Activated T-helper 2 cell treated with anti-CD3 and anti-CD28 coated beads, Interferon-gamma antibody, Interleukin-2, Interleukin-4, amounts not matched to agents 10 μg/mL and 5 μg/mL and 100 μg/mL, durations not matched to agents 14 hours and 24 hours and 36 hours (primary cell): ENCODE measurements at regions not wholly inside any gene's neighbourhood (a gene's known extent, or its start where the extent isn't known, plus 50 kb on each side); places are given as distances from the start of the nearest gene placed in this dataset.
"Not testable (repeated sequence)": the region's sequence is repeated elsewhere in the genome, so short reads cannot be mapped to it uniquely, and the experiment has no call there.

Experiments
- DNase-seq: peaks from one replicate; pipeline ENCODE4 v3.0.0; 2021; ENCODE audit warnings: low spot score
- H3K27ac Mint-ChIP-seq: one replicate; pipeline ENCODE4 v1.8.0; 2021; ENCODE audit warnings: mixed read lengths
- H3K27me3 Mint-ChIP-seq: one replicate; pipeline ENCODE4 v1.8.0; 2021; ENCODE audit warnings: low read depth, mixed read lengths
- H3K36me3 Mint-ChIP-seq: one replicate; pipeline ENCODE4 v1.8.0; 2021; ENCODE audit warnings: low read depth, mixed read lengths
- H3K4me1 Mint-ChIP-seq: one replicate; pipeline ENCODE4 v1.8.0; 2021; ENCODE audit warnings: low read depth, mixed read lengths
- H3K4me3 Mint-ChIP-seq: one replicate; pipeline ENCODE4 v1.8.0; 2021; ENCODE audit warnings: low read depth, mild to moderate bottlenecking, moderate library complexity, mixed read lengths
- H3K9me3 Mint-ChIP-seq: one replicate; pipeline ENCODE4 v1.8.0; 2021; ENCODE audit warnings: mixed read lengths
- intact Hi-C: fragments of 100-400 bp; cut with micrococcal nuclease; formaldehyde crosslinking; loops from one replicate; pipeline ENCODE4 v1.15.1; 2023

- H3K36me3 Mint-ChIP-seq, result no peaks in the 10 kb centered on the region
- H3K27me3 Mint-ChIP-seq, result peaks cover 2% of the 10 kb centered on the region
- no peak overlapping the region for H3K4me3 Mint-ChIP-seq
- no peak overlapping the region for H3K27ac Mint-ChIP-seq
- peaks cover 4% of the 10 kb centered on the region for H3K4me1 Mint-ChIP-seq
- intact Hi-C loops, result loop anchor here (5.0 kb wide), 1 partner anchor 728 kb away; no protein-coding TSS in a partner anchor
- no peak for DNase-seq
- no peaks in the 10 kb centered on the region for H3K9me3 Mint-ChIP-seq
These were observed 202.8 kb downstream of the IPMK start for GRCh38 chr10:58064714-58065528.

GRCh38 chr10:58063861-58064480, 203.7 kb downstream of the IPMK start:
- Mint-ChIP-seq H3K4me3 (no peak overlapping the region), H3K4me1 (peaks cover 4% of the 10 kb centered on the region), H3K27me3 (peaks cover 2% of the 10 kb centered on the region), H3K36me3 (no peaks in the 10 kb centered on the region), H3K27ac (no peak overlapping the region), H3K9me3 (no peaks in the 10 kb centered on the region)
- DNase-seq, result no peak
- intact Hi-C loops, result no loop called here

- not testable (repeated sequence) for DNase-seq, H3K4me3 Mint-ChIP-seq
These were observed 209.0 kb downstream of the IPMK start for GRCh38 chr10:58058683-58059082.

GRCh38 chr10:58054881-58055280, 212.8 kb downstream of the IPMK start:
- Mint-ChIP-seq H3K27me3 (no peaks in the 10 kb centered on the region), H3K27ac (no peak overlapping the region), H3K4me1 (no peaks in the 10 kb centered on the region), H3K9me3 (no peaks in the 10 kb centered on the region), H3K4me3 (no peak overlapping the region), H3K36me3 (no peaks in the 10 kb centered on the region)
- intact Hi-C loops, result no loop called here
- no peak for DNase-seq

More at GRCh38 chr10:58058683-58059082, 209.0 kb downstream of the IPMK start:
- H3K36me3 Mint-ChIP-seq, H3K27me3 Mint-ChIP-seq, H3K27ac Mint-ChIP-seq, H3K4me1 Mint-ChIP-seq, intact Hi-C loops, H3K9me3 Mint-ChIP-seq: not testable (repeated sequence)

- DNase-seq, result no peak
- no peak overlapping the region for H3K4me3 Mint-ChIP-seq
- no peaks in the 10 kb centered on the region for H3K4me1 Mint-ChIP-seq
- H3K27ac Mint-ChIP-seq, result no peak overlapping the region
- no peaks in the 10 kb centered on the region for H3K36me3 Mint-ChIP-seq
- no peaks in the 10 kb centered on the region for H3K27me3 Mint-ChIP-seq
- H3K9me3 Mint-ChIP-seq, result no peaks in the 10 kb centered on the region
- intact Hi-C loops, result no loop called here
These were observed 214.9 kb downstream of the IPMK start for GRCh38 chr10:58052772-58053171.

- intact Hi-C loops, result no loop called here
- no peak for DNase-seq
- Mint-ChIP-seq H3K27ac (no peak overlapping the region), H3K9me3 (no peaks in the 10 kb centered on the region), H3K4me3 (no peak overlapping the region), H3K36me3 (no peaks in the 10 kb centered on the region), H3K27me3 (peaks cover 2% of the 10 kb centered on the region), H3K4me1 (no peaks in the 10 kb centered on the region)
These were observed 217.1 kb downstream of the IPMK start for GRCh38 chr10:58050575-58050974.

GRCh38 chr10:58048936-58049335, 218.8 kb downstream of the IPMK start:
- no peak overlapping the region for H3K27ac Mint-ChIP-seq
- H3K4me3 Mint-ChIP-seq, result no peak overlapping the region
- H3K4me1 Mint-ChIP-seq, result no peaks in the 10 kb centered on the region

GRCh38 chr10:58044072-58044471, 223.6 kb downstream of the IPMK start:
- no peak overlapping the region for H3K4me3 Mint-ChIP-seq
- peaks cover 2% of the 10 kb centered on the region for H3K27me3 Mint-ChIP-seq
- no peak for DNase-seq
- intact Hi-C loops, result no loop called here
- H3K9me3 Mint-ChIP-seq, result no peaks in the 10 kb centered on the region
- H3K36me3 Mint-ChIP-seq, result no peaks in the 10 kb centered on the region
- no peaks in the 10 kb centered on the region for H3K4me1 Mint-ChIP-seq
- no peak overlapping the region for H3K27ac Mint-ChIP-seq

More at GRCh38 chr10:58048936-58049335, 218.8 kb downstream of the IPMK start:
- no peak for DNase-seq
- intact Hi-C loops, result no loop called here
- H3K36me3 Mint-ChIP-seq, result no peaks in the 10 kb centered on the region
- no peaks in the 10 kb centered on the region for H3K9me3 Mint-ChIP-seq
- H3K27me3 Mint-ChIP-seq, result peaks cover 2% of the 10 kb centered on the region

- Mint-ChIP-seq H3K27ac (no peak overlapping the region), H3K4me1 (no peaks in the 10 kb centered on the region), H3K9me3 (no peaks in the 10 kb centered on the region), H3K4me3 (no peak overlapping the region), H3K27me3 (peaks cover 2% of the 10 kb centered on the region), H3K36me3 (no peaks in the 10 kb centered on the region)
- DNase-seq, result no peak
- intact Hi-C loops, result no loop called here
These were observed 225.8 kb downstream of the IPMK start for GRCh38 chr10:58041901-58042300.

GRCh38 chr10:58030208-58030607, 237.5 kb downstream of the IPMK start:
- no peak overlapping the region for H3K27ac Mint-ChIP-seq

GRCh38 chr10:58028597-58029366, 238.9 kb downstream of the IPMK start:
- no peak for DNase-seq
- Mint-ChIP-seq H3K27ac (no peak overlapping the region), H3K4me3 (no peak overlapping the region)

More at GRCh38 chr10:58030208-58030607, 237.5 kb downstream of the IPMK start:
- Mint-ChIP-seq H3K27me3 (no peaks in the 10 kb centered on the region), H3K9me3 (no peaks in the 10 kb centered on the region), H3K4me1 (no peaks in the 10 kb centered on the region), H3K4me3 (no peak overlapping the region), H3K36me3 (no peaks in the 10 kb centered on the region)
- no peak for DNase-seq
- intact Hi-C loops, result no loop called here

GRCh38 chr10:58027426-58027825, 240.3 kb downstream of the IPMK start:
- H3K9me3 Mint-ChIP-seq, result peaks cover 7% of the 10 kb centered on the region
- intact Hi-C loops, result no loop called here
- no peak for DNase-seq
- H3K4me3 Mint-ChIP-seq, result no peak overlapping the region
- peaks cover 4% of the 10 kb centered on the region for H3K4me1 Mint-ChIP-seq
- no peak overlapping the region for H3K27ac Mint-ChIP-seq
- no peaks in the 10 kb centered on the region for H3K27me3 Mint-ChIP-seq
- no peaks in the 10 kb centered on the region for H3K36me3 Mint-ChIP-seq

More at GRCh38 chr10:58028597-58029366, 238.9 kb downstream of the IPMK start:
- Mint-ChIP-seq H3K36me3 (no peaks in the 10 kb centered on the region), H3K4me1 (peaks cover under 1% of the 10 kb centered on the region), H3K27me3 (no peaks in the 10 kb centered on the region), H3K9me3 (no peaks in the 10 kb centered on the region)
- intact Hi-C loops, result no loop called here

GRCh38 chr10:58026036-58026435, 241.7 kb downstream of the IPMK start:
- H3K4me1 Mint-ChIP-seq, result peaks cover 4% of the 10 kb centered on the region
- H3K9me3 Mint-ChIP-seq, result peaks cover 7% of the 10 kb centered on the region
- DNase-seq, result no peak
- no peak overlapping the region for H3K27ac Mint-ChIP-seq
- H3K4me3 Mint-ChIP-seq, result no peak overlapping the region
- H3K27me3 Mint-ChIP-seq, result no peaks in the 10 kb centered on the region
- no peaks in the 10 kb centered on the region for H3K36me3 Mint-ChIP-seq
- intact Hi-C loops, result no loop called here
